ENCODE measurements at regions not wholly inside any gene's neighbourhood (a gene's known extent, or its start where the extent isn't known, plus 50 kb on each side); places are given as distances from the start of the nearest gene placed in this dataset.

GRCh38 chr5:39799242-39799641 lies 374.5 kb upstream of the DAB2 start:
- DNase-seq (ENCODE audit: low read depth) = no peak
- Histone ChIP-seq H3K4me3 (ENCODE audit: low read depth, low read length) (no peak overlapping the region), H3K27me3 (ENCODE audit: control insufficient read depth, insufficient read depth, low read length) (no peaks in the 10 kb centered on the region), H3K36me3 (ENCODE audit: control insufficient read depth, insufficient read depth, low read length) (no peaks in the 10 kb centered on the region)
- TF ChIP-seq, protein P1, sequence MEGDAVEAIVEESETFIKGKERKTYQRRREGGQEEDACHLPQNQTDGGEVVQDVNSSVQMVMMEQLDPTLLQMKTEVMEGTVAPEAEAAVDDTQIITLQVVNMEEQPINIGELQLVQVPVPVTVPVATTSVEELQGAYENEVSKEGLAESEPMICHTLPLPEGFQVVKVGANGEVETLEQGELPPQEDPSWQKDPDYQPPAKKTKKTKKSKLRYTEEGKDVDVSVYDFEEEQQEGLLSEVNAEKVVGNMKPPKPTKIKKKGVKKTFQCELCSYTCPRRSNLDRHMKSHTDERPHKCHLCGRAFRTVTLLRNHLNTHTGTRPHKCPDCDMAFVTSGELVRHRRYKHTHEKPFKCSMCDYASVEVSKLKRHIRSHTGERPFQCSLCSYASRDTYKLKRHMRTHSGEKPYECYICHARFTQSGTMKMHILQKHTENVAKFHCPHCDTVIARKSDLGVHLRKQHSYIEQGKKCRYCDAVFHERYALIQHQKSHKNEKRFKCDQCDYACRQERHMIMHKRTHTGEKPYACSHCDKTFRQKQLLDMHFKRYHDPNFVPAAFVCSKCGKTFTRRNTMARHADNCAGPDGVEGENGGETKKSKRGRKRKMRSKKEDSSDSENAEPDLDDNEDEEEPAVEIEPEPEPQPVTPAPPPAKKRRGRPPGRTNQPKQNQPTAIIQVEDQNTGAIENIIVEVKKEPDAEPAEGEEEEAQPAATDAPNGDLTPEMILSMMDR (IDR thresholded peaks at IDR 0.05; ENCODE audit: insufficient read depth, low read length, poor library complexity, severe bottlenecking) = no peak

DNA sequence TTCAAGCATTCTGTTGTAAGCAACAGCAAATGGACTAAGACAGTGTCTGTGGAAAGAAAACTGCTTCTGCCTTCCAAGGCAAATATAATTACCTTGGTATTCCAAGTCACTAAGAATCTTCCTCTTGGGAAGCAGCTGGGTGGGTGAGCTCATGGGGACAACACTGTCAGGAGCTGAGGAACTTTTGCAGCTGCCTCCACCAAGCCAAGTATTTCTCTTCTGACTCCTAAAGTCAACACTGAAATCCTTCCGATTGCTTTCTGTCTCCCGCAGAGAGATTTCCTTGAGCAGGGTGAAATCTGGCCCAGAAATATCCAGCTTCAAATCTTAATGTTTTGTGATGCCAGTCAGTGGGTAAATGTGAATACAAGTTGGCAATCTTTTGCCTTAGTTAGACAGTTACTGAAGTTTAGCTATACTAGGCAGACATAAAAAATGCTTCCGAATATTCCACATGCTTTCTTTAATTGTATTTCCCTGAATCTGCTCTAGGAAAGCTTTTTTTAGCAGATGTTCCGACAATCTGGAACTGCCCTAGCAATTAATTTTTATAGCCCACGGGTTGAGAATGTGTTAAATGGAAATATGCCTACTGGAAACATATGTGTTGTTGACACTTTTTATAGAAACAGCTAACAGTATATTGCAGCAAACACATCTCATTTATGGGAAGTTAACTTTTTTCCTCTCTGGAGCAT lies 369.9 kb upstream of the DAB2 start:
- Histone ChIP-seq H3K36me3 (ENCODE audit: control insufficient read depth, insufficient read depth, low read length) (no peaks in the 10 kb centered on the region), H3K27me3 (ENCODE audit: control insufficient read depth, insufficient read depth, low read length) (no peaks in the 10 kb centered on the region), H3K4me3 (ENCODE audit: low read depth, low read length) (no peak overlapping the region)
- no peak for DNase-seq (ENCODE audit: low read depth)
- TF ChIP-seq, protein P1 (IDR thresholded peaks at IDR 0.05; ENCODE audit: insufficient read depth, low read length, poor library complexity, severe bottlenecking) = no peak

DNA sequence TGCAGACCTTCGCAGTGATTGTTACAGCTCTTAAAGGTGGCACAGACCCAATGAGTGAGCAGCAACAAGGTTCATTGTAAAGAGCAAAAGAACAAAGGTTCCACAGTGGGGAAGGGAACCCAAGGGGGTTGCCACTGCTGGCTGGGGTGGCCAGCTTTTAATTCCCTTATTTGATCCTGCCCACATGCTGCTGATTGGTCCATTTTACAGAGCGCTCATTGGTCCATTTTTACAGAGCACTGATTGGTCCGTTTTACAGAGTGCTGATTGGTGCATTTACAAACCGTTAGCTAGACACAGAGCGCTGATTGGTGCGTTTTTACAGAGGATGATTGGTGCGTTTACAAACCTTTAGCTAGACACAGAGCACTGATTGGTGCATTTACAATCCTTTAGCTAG lies 360.6 kb upstream of the DAB2 start:
- no peaks in the 10 kb centered on the region for H3K27me3 ChIP-seq (ENCODE audit: control insufficient read depth, insufficient read depth, low read length)
- TF ChIP-seq, protein P1 (IDR thresholded peaks at IDR 0.05; ENCODE audit: insufficient read depth, low read length, poor library complexity, severe bottlenecking) = no peak
- DNase-seq (ENCODE audit: low read depth) = no peak
- H3K4me3 ChIP-seq (ENCODE audit: low read depth, low read length) = no peak overlapping the region
- no peaks in the 10 kb centered on the region for H3K36me3 ChIP-seq (ENCODE audit: control insufficient read depth, insufficient read depth, low read length)

DNA sequence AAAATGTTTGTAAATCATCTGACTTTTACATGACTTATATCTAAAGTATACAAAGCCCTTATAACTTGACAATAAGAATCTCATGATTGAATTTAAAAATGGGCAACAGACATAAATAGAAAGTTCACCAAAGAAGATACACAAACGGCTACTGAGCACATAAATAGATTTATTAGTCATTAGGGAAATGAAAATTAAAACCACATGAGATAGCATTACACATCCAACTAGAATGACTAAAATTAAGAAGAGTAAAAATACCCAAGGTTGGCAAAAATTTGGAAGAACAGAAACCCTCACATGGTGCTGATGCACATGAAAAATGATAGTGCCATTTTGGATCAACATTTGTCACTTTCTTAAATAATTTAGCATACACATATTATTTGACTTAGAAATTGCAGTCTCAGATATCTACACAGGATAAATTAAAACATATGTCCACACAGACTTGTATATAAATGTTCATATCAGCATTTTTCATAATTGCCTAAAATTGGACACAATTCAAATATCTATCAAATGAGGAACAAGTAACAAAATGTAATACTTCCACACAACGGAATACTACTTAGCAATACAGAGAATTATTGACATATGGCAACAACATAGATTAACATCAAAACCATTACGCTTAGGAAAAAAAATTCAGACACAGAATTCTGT lies 359.1 kb upstream of the DAB2 start:
- Histone ChIP-seq H3K4me3 (ENCODE audit: low read depth, low read length) (no peak overlapping the region), H3K36me3 (ENCODE audit: control insufficient read depth, insufficient read depth, low read length) (no peaks in the 10 kb centered on the region), H3K27me3 (ENCODE audit: control insufficient read depth, insufficient read depth, low read length) (no peaks in the 10 kb centered on the region)
- no peak for DNase-seq (ENCODE audit: low read depth)
- TF ChIP-seq, protein P1 (IDR thresholded peaks at IDR 0.05; ENCODE audit: insufficient read depth, low read length, poor library complexity, severe bottlenecking) = no peak

GRCh38 chr5:39780347-39780746 lies 355.6 kb upstream of the DAB2 start:
- Histone ChIP-seq H3K36me3 (ENCODE audit: control insufficient read depth, insufficient read depth, low read length) (no peaks in the 10 kb centered on the region), H3K4me3 (ENCODE audit: low read depth, low read length) (no peak overlapping the region), H3K27me3 (ENCODE audit: control insufficient read depth, insufficient read depth, low read length) (no peaks in the 10 kb centered on the region)
- TF ChIP-seq, protein P1 (IDR thresholded peaks at IDR 0.05; ENCODE audit: insufficient read depth, low read length, poor library complexity, severe bottlenecking) = no peak
- DNase-seq (ENCODE audit: low read depth) = no peak

Measured in kidney epithelial cell (primary cell).